GM12878 (cell line): ENCODE measurements at regions not wholly inside any gene's neighbourhood (a gene's known extent, or its start where the extent isn't known, plus 50 kb on each side); places are given as distances from the start of the nearest gene placed in this dataset.

Experiments used
- ATAC-seq: fragments of 200-7000 bp; cut with Tn5 transposase; 3 replicates; pipeline ENCODE4 v1.9.1; 2020; ENCODE audit warnings: mild to moderate bottlenecking, moderate library complexity
- BruUV-seq: library from RNA; stranded (reverse); fragments of 400-500 nt; replicated peaks from 2 replicates; lab custom pipeline; 2021; lab: Mats Ljungman, UMichigan
- CTCF ChIA-PET: fragments of 300-600 bp; sonication (Branson Sonifier 250); formaldehyde crosslinking; extraction: SDS; loops from one replicate; lab custom pipeline; 2021; ENCODE audit warnings: inconsistent platforms; lab: Yijun Ruan, JAX
- POLR2A ChIA-PET: fragments of 350-600 bp; formaldehyde crosslinking; extraction: SDS; loops from one replicate; lab custom pipeline; 2021; ENCODE audit warnings: inconsistent platforms; lab: Charles Lee
- RAD21 ChIA-PET: fragments of 300-600 bp; sonication (Branson Sonifier 250); formaldehyde crosslinking; loops from one replicate; lab custom pipeline; 2023; ENCODE audit warnings: antibody characterized with exemption; ENCODE audit not compliant: unreplicated experiment; lab: Charles Lee
- SMC1A ChIA-PET: fragments of 300-600 bp; sonication (Branson Sonifier 250); formaldehyde crosslinking; loops from one replicate; lab custom pipeline; 2023; ENCODE audit not compliant: unreplicated experiment, uncharacterized antibody; lab: Charles Lee
- DNase-seq: peaks from one replicate; pipeline ENCODE4 v3.0.0-alpha.2; 2011; ENCODE audit warnings: low read depth, low spot score
- FAIRE-seq: peaks from 3 replicates; lab custom pipeline; 2011; peaks lifted over from hg19 to GRCh38; lab: Jason Lieb, UNC
- H2AFZ ChIP-seq: 2 replicates; pipeline ENCODE4 v1.6.0; 2011; ENCODE audit warnings: low read depth, low read length, control low read depth; ENCODE audit not compliant: control insufficient read depth
- H3K27ac ChIP-seq: 2 replicates; pipeline ENCODE4 v1.5.1; 2011; ENCODE audit warnings: control low read depth; ENCODE audit not compliant: control insufficient read depth, insufficient read depth
- H3K27me3 ChIP-seq, 2 experiments: replicated peaks in 1 of 2; 2 replicates each; pipeline versions ENCODE4 v1.6.0 to v1.6.1; 2011; ENCODE audit warnings: low read length in 1 of 2; ENCODE audit not compliant: control insufficient read depth in 2 of 2, insufficient read depth in 2 of 2
- H3K36me3 ChIP-seq, 2 experiments: 2 replicates each; pipeline ENCODE4 v1.5.1; 2011; ENCODE audit warnings: low read length in 1 of 2; ENCODE audit not compliant: control insufficient read depth in 2 of 2, insufficient read depth in 2 of 2
- H3K4me1 ChIP-seq: 2 replicates; pipeline ENCODE4 v1.6.1; 2011; ENCODE audit warnings: mild to moderate bottlenecking, low read length, moderate library complexity, mixed read lengths; ENCODE audit not compliant: control insufficient read depth, insufficient read depth
- H3K4me2 ChIP-seq: 2 replicates; pipeline ENCODE4 v1.6.0; 2011; ENCODE audit warnings: control low read depth; ENCODE audit not compliant: control insufficient read depth, insufficient read depth
- H3K4me3 ChIP-seq: fragments of 200-600 bp; sonication (generic); 2 replicates; pipeline ENCODE4 v1.5.1; 2016
- H3K79me2 ChIP-seq: 2 replicates; pipeline ENCODE4 v1.6.0; 2011; ENCODE audit warnings: low read length; ENCODE audit not compliant: control insufficient read depth, insufficient read depth
- H3K9ac ChIP-seq: 2 replicates; pipeline ENCODE4 v1.8.0; 2011; ENCODE audit warnings: low read length, control low read depth, mixed read lengths; ENCODE audit not compliant: control insufficient read depth, insufficient read depth
- H3K9me3 ChIP-seq: replicated peaks from 3 replicates; pipeline ENCODE4 v1.5.1; 2011; ENCODE audit warnings: mild to moderate bottlenecking, low read length; ENCODE audit not compliant: control insufficient read depth, insufficient read depth
- H4K20me1 ChIP-seq: 2 replicates; pipeline ENCODE4 v1.6.0; 2011; ENCODE audit not compliant: control insufficient read depth, insufficient read depth
- CREM ChIP-seq: IDR thresholded peaks from 2 replicates; pipeline ENCODE4 v1.6.1; 2014; ENCODE audit warnings: antibody characterized with exemption, low read depth
- DPF2 ChIP-seq: fragments of 450-650 bp; IDR thresholded peaks from 2 replicates; pipeline ENCODE4 v1.6.1; 2017; ENCODE audit warnings: mild to moderate bottlenecking
- EGR1 ChIP-seq, 2 experiments: IDR thresholded peaks; 1 replicate in 1 of 2; 2 replicates in 1 of 2; pipeline ENCODE4 v1.6.1; 2011 to 2012; ENCODE audit warnings: low read depth in 2 of 2, low read length in 2 of 2, borderline replicate concordance in 1 of 2, mild to moderate bottlenecking in 1 of 2, moderate library complexity in 1 of 2
- ESRRA ChIP-seq: IDR thresholded peaks from 2 replicates; pipeline ENCODE4 v1.6.1; 2012; ENCODE audit warnings: mild to moderate bottlenecking, low read length, improper control_type of control experiment
- EZH2 ChIP-seq: IDR thresholded peaks from 2 replicates; pipeline ENCODE4 v1.6.1; 2012; ENCODE audit warnings: low read depth, mild to moderate bottlenecking, control low read depth, inconsistent platforms, low read length, borderline replicate concordance; ENCODE audit not compliant: control insufficient read depth
- FOXM1 ChIP-seq: IDR thresholded peaks from 2 replicates; pipeline ENCODE4 v1.6.1; 2012; ENCODE audit warnings: low read depth, mild to moderate bottlenecking, inconsistent platforms, low read length, moderate library complexity
- GATAD2B ChIP-seq: fragments of 450-650 bp; conservative IDR thresholded peaks from 2 replicates; pipeline ENCODE4 v1.6.1; 2017; ENCODE audit warnings: low read depth, mild to moderate bottlenecking, moderate library complexity
- MXI1 ChIP-seq: fragments of 150-350 bp; IDR thresholded peaks from 2 replicates; pipeline ENCODE4 v1.6.1; 2011; ENCODE audit warnings: low read depth, mild to moderate bottlenecking, inconsistent platforms, low read length, improper control_type of control experiment
- MYB ChIP-seq: fragments of 150-350 bp; IDR thresholded peaks from 2 replicates; pipeline ENCODE4 v1.6.1; 2014; ENCODE audit warnings: mild to moderate bottlenecking, low read depth, low read length, borderline replicate concordance
- NR2C2 ChIP-seq: IDR thresholded peaks from 2 replicates; pipeline ENCODE4 v1.6.1; 2011; ENCODE audit warnings: borderline replicate concordance, low read depth; ENCODE audit not compliant: control insufficient read depth, insufficient read length
- PAX5 ChIP-seq: IDR thresholded peaks from 2 replicates; pipeline ENCODE4 v1.6.1; 2011; ENCODE audit warnings: low read depth, low read length, borderline replicate concordance
- PBX3 ChIP-seq: IDR thresholded peaks from 2 replicates; pipeline ENCODE4 v1.6.1; 2011; ENCODE audit warnings: mild to moderate bottlenecking, low read depth, low read length, moderate library complexity; ENCODE audit not compliant: insufficient replicate concordance
- RB1 ChIP-seq: fragments of 450-650 bp; formaldehyde crosslinking; IDR thresholded peaks from 2 replicates; pipeline ENCODE4 v1.6.1; 2017; ENCODE audit warnings: mild to moderate bottlenecking, borderline replicate concordance
- SMARCA5 ChIP-seq: fragments of 450-650 bp; IDR thresholded peaks from 2 replicates; pipeline ENCODE4 v1.6.1; 2017; ENCODE audit warnings: mild to moderate bottlenecking
- SREBF2 ChIP-seq: IDR thresholded peaks from 2 replicates; pipeline ENCODE4 v1.6.1; 2012; ENCODE audit warnings: mild to moderate bottlenecking, low read length
- TCF3 ChIP-seq: IDR thresholded peaks from 2 replicates; pipeline ENCODE4 v1.6.1; 2012; ENCODE audit warnings: low read depth, mild to moderate bottlenecking, low read length, borderline replicate concordance; ENCODE audit not compliant: insufficient read depth
- ZNF384 ChIP-seq: IDR thresholded peaks from 2 replicates; pipeline ENCODE4 v1.6.1; 2012; ENCODE audit warnings: low read depth, mild to moderate bottlenecking, low read length, improper control_type of control experiment, borderline replicate concordance
- ZNF622 ChIP-seq: fragments of 450-650 bp; IDR thresholded peaks from 2 replicates; pipeline ENCODE4 v1.6.1; 2017; ENCODE audit warnings: mild to moderate bottlenecking, inconsistent platforms
- WGBS: methylation state at CpG from one replicate; pipeline ENCODE4 v1.1.6; 2016; ENCODE audit warnings: low lambda C conversion rate; ENCODE audit not compliant: insufficient replicate concordance, insufficient coverage; ENCODE audit errors: missing lambda C conversion rate; 5-methylcytosine and 5-hydroxymethylcytosine counted together
- in situ Hi-C: fragments of 300-500 bp; cut with MboI; formaldehyde crosslinking; loops from 9 replicates; pipeline ENCODE4 v1.14.3; 2018; ENCODE audit warnings: mixed read lengths
- intact Hi-C: fragments of 100-400 bp; cut with micrococcal nuclease; formaldehyde crosslinking; loops from one replicate; pipeline ENCODE4 v1.14.2; 2022; ENCODE audit not compliant: unreplicated experiment

- Histone ChIP-seq H2AFZ (no peak overlapping the region), H3K27me3 (no peaks in the 10 kb centered on the region), H3K79me2 (no peaks in the 10 kb centered on the region), H3K9me3 (no peaks in the 10 kb centered on the region)
- CTCF ChIA-PET, result no interaction called here
- BruUV-seq, result no TSS peak
- no peak for DNase-seq
- SMC1A ChIA-PET, result interaction anchor here (0.7 kb wide), 1 partner anchor 489 kb away, joined by 3 read pairs; no protein-coding TSS in a partner anchor
- ATAC-seq, result no peak
- 13% methylated on average over 4 of the region's 4 CpGs for WGBS
- TF ChIP-seq TCF3, result no peak
- TF ChIP-seq PBX3, result no peak
- TF ChIP-seq SREBF2, result no peak
- no peak for TF ChIP-seq SMARCA5
- TF ChIP-seq ESRRA, result no peak
- no peak for TF ChIP-seq ZNF622
- TF ChIP-seq EGR1 (IDR thresholded peaks at IDR 0.05; ENCODE audit: borderline replicate concordance in 1 of 2, low read depth in 2 of 2, low read length in 2 of 2), result no peak
- no peak for TF ChIP-seq DPF2
- TF ChIP-seq ZNF384, result no peak
- TF ChIP-seq EZH2, result no peak
- TF ChIP-seq CREM, result no peak
- no peak for TF ChIP-seq RB1
- TF ChIP-seq MYB, result no peak
- TF ChIP-seq PAX5, result no peak
- TF ChIP-seq GATAD2B, result no peak
- no peak for TF ChIP-seq FOXM1
- TF ChIP-seq NR2C2, result no peak
- TF ChIP-seq MXI1, result no peak
- TF ChIP-seq, all 136 proteins: peak for 0
- intact Hi-C loops (no loop called here), in situ Hi-C loops (no loop called here)
- Histone ChIP-seq H3K27ac (no peak overlapping the region), H3K4me1 (no peaks in the 10 kb centered on the region), H3K4me3 (no peak overlapping the region), H4K20me1 (no peaks in the 10 kb centered on the region), H3K9ac (no peak overlapping the region), H3K4me2 (no peak overlapping the region), H3K36me3 (no peaks in the 10 kb centered on the region)
- no peak for FAIRE-seq
- ChIA-PET RAD21 (no interaction called here), POLR2A (no interaction called here)
Observed at GRCh38 chr18:33906046-33906445, 318.7 kb downstream of the NOL4 start.
